ENCODE measurements at regions not wholly inside any gene's neighbourhood (a gene's known extent, or its start where the extent isn't known, plus 50 kb on each side); places are given as distances from the start of the nearest gene placed in this dataset.

DNA sequence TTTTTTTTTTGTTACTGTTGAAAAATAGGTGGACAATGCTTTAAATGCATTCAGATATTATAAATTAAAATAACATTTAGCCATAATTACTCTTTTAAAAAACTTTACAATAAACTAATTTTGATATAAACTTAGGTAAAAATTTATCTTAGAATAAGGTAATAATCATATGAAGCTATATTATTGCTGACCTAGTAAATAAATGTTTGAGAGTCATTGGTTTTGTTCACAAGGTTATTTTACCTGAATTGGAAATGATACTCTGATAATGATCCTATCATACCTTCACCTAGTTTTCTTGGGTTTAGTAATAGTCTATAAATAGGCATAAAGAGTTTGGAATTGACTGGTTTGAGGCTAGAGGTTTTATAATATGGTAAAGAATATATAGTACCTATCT is 1076.4 kb upstream of the CDH6 start:
- DNase-seq = no peak

- no peak for DNase-seq
These were observed 1079.9 kb upstream of the CDH6 start for GRCh38 chr5:30113542-30113941.

DNA sequence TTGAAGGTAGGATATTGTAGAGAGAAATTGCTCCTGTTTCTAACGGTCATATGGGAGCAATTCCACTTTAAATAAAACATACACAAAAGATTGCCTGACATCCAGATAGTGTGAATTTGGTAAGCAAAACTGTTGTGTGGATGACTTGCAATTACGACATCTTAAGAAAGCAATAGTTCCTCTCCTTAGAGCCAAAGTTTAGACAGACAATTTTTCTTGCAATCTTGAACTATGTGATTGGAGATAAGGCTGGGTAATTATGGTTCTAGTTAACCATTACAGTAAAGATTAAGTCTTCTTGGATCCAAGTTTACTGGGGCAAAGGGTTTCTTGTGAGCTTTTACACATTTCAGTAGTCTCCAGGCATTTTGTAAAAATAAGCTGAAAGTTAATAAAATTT is 1080.6 kb upstream of the CDH6 start:
- no peak for DNase-seq

GRCh38 chr5:30108051-30108450 is 1085.4 kb upstream of the CDH6 start:
- no peak for DNase-seq

DNA sequence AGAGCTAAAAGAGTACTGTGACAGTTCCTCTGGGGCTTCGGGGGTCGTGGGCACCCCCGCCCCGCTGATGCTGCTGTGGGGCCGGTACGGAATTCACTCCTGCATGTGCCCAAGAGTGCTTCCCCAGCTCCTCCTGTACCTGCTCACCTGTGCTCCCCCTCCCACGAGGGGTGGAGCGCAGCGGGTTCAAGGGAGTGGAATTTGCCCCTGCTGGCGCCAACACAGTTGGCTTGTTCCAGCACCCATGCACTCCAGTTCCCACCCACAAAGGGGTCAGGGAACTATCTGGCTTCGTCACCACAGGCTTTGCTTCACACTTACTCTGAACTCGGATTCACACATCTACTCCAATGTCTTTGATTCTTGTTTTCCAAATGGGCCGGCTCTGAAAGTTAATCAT is 1086.9 kb upstream of the CDH6 start:
- no peak for DNase-seq

DNA sequence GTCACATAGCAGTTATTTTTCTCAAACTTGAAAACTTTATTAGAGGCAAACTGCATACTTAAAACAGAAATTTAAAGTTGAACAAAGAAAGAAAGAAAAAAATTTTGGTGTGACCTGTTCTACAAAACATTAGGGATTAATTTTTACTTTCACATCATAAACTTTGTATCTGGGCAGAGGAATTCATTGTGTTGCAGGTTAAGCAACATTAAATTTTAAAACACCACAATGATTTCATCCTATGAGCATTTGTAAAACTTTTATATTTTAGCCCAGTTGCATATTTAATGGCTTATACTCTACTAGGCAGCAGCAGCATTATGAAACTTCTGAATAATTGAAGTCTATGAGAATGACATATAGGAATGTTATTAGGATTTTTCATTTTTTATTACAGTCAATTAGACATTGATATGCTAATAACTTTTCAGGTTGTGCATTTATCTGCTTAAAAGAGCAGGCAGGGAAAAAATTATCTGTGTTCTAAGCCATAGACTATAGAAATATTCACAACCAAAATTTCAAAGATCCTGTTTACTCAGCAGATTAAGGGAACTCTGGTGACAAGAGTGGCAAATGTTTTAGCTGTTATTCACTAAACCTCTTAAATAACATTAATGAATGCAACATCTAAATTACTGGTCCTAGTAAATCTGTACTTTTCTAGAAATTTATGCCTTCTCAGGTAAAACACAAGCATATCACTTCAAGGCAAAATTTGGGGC is 1088.5 kb upstream of the CDH6 start:
- DNase-seq = no peak

GRCh38 chr5:30103452-30104202 is 1089.9 kb upstream of the CDH6 start:
- DNase-seq = no peak

GRCh38 chr5:30103052-30103451 is 1090.4 kb upstream of the CDH6 start:
- DNase-seq = no peak

GRCh38 chr5:30102185-30102584 is 1091.3 kb upstream of the CDH6 start:
- no peak for DNase-seq

- DNase-seq = no peak
These were observed 1092.6 kb upstream of the CDH6 start for GRCh38 chr5:30100929-30101328.

DNA sequence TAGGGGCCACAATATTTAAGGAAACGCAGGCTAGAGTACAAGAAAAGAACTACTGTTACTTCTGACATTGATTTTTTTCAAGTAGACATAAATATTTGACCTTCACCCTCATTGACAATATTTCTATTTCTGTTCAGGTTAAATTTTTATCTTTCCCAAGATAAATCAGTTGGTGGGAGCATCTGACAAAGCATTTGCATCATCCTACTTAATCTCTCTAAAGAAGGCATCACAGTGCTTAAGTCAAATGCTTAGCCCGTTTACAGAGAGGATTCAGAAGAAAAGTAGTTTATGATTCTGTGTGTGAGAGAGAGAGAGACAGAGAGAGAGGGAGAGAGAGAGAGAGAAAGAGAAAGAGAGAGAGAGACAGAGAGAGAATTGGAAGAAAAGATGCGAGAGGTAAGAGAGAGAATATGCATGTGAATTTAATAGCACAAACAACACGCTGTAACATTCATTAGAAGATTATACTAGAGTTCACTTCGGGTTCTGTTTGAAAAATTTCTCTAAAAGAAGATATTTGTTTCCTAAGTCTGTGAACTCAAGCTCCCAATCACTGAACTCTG is 1093.3 kb upstream of the CDH6 start:
- no peak for DNase-seq

- no peak for DNase-seq
These were observed 1093.9 kb upstream of the CDH6 start for GRCh38 chr5:30099634-30100033.

DNA sequence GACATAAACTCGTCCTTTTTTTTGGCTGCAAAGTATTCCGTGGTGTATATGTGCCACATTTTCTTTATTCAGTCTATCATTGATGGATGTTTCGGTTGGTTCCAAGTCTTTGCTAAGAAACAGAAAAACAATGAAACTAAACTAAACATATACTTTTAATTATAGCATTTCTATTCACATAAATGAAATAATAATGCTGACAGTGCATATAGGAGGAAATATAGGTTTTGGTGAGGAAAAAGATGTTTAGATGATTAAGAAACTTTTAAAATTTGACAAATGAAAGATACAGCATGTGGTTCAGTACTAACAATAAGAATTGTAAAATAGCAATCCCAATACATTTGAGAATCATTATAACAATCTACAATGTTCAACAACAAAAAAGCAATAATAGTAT is 1094.5 kb upstream of the CDH6 start:
- DNase-seq = no peak

- no peak for DNase-seq
These were observed 1100.9 kb upstream of the CDH6 start for GRCh38 chr5:30092548-30092947.

DNA sequence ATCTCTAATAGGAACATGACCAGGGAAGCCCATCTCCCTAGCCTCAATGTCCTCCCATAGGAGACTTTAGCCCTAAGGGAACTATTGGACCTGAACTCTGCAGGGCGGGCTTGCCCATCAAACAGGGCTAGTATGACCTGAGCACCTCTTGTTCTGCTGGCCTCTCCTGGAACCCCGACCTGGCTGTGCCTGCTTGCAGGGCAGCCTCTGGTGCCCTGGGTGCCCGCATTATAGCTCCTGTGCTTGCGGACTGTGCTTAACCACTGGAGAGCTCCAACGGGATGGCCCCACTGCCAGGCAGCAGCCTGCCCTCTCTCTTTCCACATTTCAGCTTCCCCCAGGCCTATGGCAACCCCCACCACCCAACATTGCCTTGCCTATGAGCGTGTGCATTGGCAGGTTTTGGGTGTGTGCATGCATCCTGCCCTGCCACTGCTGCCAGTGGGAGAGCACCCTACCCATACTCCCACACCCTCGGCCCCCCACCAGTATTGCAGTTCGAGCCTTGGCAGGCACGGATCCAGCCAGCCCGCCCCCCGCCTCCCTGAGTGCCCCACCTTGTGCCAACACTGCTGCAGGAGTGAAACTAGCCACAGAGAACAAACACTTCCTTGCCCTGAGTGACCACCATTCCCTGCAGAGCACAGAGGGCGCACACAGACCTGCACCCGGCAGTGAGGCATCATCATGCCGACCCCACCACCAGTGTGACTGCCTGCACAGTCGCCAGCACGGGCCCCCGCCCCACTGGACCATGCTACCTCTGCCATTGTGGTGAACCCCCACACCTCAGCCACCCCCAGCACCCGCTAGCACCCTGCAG is 1123.8 kb upstream of the CDH6 start:
- no peak for DNase-seq

- no peak for DNase-seq
These were observed 1130.0 kb upstream of the CDH6 start for GRCh38 chr5:30063503-30063902.

- no peak for DNase-seq
These were observed 1141.5 kb upstream of the CDH6 start for GRCh38 chr5:30051976-30052375.

GRCh38 chr5:30050056-30050815 is 1143.2 kb upstream of the CDH6 start:
- DNase-seq = no peak

DNA sequence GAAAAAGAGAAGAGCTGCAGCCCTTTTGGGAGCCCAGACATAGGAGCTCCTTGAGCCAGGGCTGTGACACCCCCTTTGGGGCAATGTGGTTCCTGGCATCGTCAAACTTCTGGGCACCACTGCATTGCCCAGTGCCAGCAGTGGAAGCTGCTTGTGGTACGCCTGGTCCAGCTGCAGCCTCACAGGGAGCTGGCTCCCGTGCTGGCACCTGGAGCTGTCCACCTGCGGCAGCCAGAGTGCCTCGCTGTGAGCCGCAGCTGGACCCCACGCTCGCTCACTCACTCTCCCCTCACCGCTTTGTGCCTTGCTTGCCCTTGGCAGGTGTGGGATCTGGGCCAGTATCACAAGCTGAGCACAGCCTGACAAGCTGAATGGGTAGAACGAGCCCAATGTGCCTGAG is 1150.8 kb upstream of the CDH6 start:
- DNase-seq = no peak

GRCh38 chr5:30041831-30042385 is 1151.6 kb upstream of the CDH6 start:
- no peak for DNase-seq

GRCh38 chr5:30041291-30041690 is 1152.2 kb upstream of the CDH6 start:
- no peak for DNase-seq

DNA sequence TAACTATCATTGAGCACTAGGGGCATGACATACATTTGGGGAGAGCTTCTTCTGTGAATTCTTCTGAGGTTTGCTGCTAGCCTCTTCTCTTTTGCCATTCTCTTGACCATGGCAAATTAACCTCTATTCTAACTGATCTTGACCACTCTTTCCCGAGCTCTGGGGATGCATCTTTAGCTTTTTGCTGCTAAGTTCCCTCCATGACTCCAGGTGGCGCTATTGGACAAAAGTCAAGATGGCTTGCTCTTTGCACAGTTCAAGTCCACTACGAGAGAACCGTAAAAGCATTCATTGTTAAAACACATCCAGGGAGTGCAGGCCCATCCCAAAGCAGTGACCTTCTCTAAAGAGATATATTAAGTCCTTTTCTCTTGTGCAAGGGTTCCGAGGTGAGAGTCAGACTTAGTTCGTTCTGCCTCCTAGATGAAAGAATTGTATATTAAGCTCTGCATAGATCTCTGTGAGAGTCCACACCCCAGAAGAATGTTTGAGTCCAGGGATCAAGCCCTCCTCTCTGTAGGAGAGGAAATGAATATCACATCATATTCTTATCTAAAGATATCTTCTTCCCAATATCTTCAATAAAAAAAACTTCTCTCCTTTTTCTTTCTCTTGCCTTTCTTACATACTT is 1152.9 kb upstream of the CDH6 start:
- DNase-seq = no peak

All from NK-92 treated with Interleukin-12 subunit alpha and Interleukin-12 subunit beta, amount 100 ng/mL, for 24 hours (cell line).